CD14-positive monocyte (primary cell): ENCODE measurements at regions not wholly inside any gene's neighbourhood (a gene's known extent, or its start where the extent isn't known, plus 50 kb on each side); places are given as distances from the start of the nearest gene placed in this dataset.

Source experiments
- DNase-seq, 3 donors: peaks; one replicate each; pipeline ENCODE4 v3.0.0-alpha.2; 2011 to 2022
- H2AFZ ChIP-seq: 2 replicates; pipeline ENCODE4 v1.6.0; 2012; ENCODE audit warnings: mild to moderate bottlenecking, low read depth, low read length, inconsistent platforms; ENCODE audit not compliant: insufficient read depth, poor library complexity, severe bottlenecking
- H3K27ac ChIP-seq, 2 donors: 1 replicate in 1 of 2; 2 replicates in 1 of 2; pipeline ENCODE4 v1.5.1; 2012 to 2013; ENCODE audit warnings: low read length in 2 of 2, control low read depth in 1 of 2, inconsistent platforms in 1 of 2, low read depth in 1 of 2, mild to moderate bottlenecking in 1 of 2
- H3K27me3 ChIP-seq, 2 donors: one replicate each; pipeline versions ENCODE4 v1.6.0 to v1.6.1; 2011 to 2013; ENCODE audit warnings: low read length in 2 of 2; ENCODE audit not compliant: control insufficient read depth in 2 of 2, insufficient read depth in 2 of 2
- H3K36me3 ChIP-seq, 2 donors: replicated peaks in 1 of 2; 1 replicate in 1 of 2; 2 replicates in 1 of 2; pipeline versions ENCODE4 v1.5.1 to v1.6.1; 2012 to 2013; ENCODE audit warnings: low read length in 2 of 2, control low read depth in 1 of 2, inconsistent platforms in 1 of 2, mild to moderate bottlenecking in 1 of 2; ENCODE audit not compliant: insufficient read depth in 2 of 2, control insufficient read depth in 1 of 2
- H3K4me1 ChIP-seq, 2 donors: 1 replicate in 1 of 2; 2 replicates in 1 of 2; pipeline versions ENCODE4 v1.5.1 to v1.6.1; 2012 to 2013; ENCODE audit warnings: low read length in 2 of 2, control low read depth in 1 of 2, inconsistent platforms in 1 of 2, mild to moderate bottlenecking in 1 of 2, moderate library complexity in 1 of 2; ENCODE audit not compliant: insufficient read depth in 2 of 2, control insufficient read depth in 1 of 2
- H3K4me2 ChIP-seq: replicated peaks from 2 replicates; pipeline ENCODE3; 2012; ENCODE audit warnings: low read length, moderate library complexity, mild to moderate bottlenecking; ENCODE audit not compliant: poor library complexity, severe bottlenecking; ENCODE audit errors: extremely low read depth
- H3K4me3 ChIP-seq, 3 experiments: fragments of 200-600 bp in 1 of 3; sonication (generic) in 1 of 3; replicated peaks in 1 of 3; 1 replicate in 2 of 3; 2 replicates in 1 of 3; pipeline ENCODE4 v1.5.1; 2011 to 2013; ENCODE audit warnings: low read length in 3 of 3, mild to moderate bottlenecking in 3 of 3, control low read depth in 2 of 3, low read depth in 2 of 3, inconsistent platforms in 1 of 3, moderate library complexity in 1 of 3
- H3K79me2 ChIP-seq: 2 replicates; pipeline ENCODE4 v1.6.0; 2012; ENCODE audit warnings: mild to moderate bottlenecking, control low read depth, inconsistent platforms, low read length, moderate library complexity; ENCODE audit not compliant: insufficient read depth
- H3K9ac ChIP-seq: 2 replicates; pipeline ENCODE4 v1.6.0; 2017; ENCODE audit warnings: low read length, mild to moderate bottlenecking; ENCODE audit not compliant: insufficient read depth, poor library complexity, severe bottlenecking
- H3K9me3 ChIP-seq, 2 donors: replicated peaks in 1 of 2; 1 replicate in 1 of 2; 2 replicates in 1 of 2; pipeline versions ENCODE4 v1.5.1 to v1.6.1; 2012 to 2013; ENCODE audit warnings: low read length in 2 of 2, control low read depth in 1 of 2; ENCODE audit not compliant: control insufficient read depth in 1 of 2, insufficient read depth in 1 of 2
- H4K20me1 ChIP-seq: 2 replicates; pipeline ENCODE4 v1.6.0; 2012; ENCODE audit warnings: mild to moderate bottlenecking, low read length, control low read depth, moderate library complexity; ENCODE audit not compliant: insufficient read depth
- H3K27ac Mint-ChIP-seq, 7 donors: one replicate each; pipeline ENCODE4 v1.8.0; 2020; ENCODE audit warnings: mild to moderate bottlenecking in 7 of 7, mixed read lengths in 7 of 7, moderate library complexity in 6 of 7, inconsistent platforms in 2 of 7
- H3K27me3 Mint-ChIP-seq, 3 donors: one replicate each; pipeline ENCODE4 v1.8.0; 2021 to 2022; ENCODE audit warnings: low read depth in 3 of 3, mild to moderate bottlenecking in 3 of 3, mixed read lengths in 3 of 3, moderate library complexity in 3 of 3, inconsistent platforms in 1 of 3
- H3K36me3 Mint-ChIP-seq, 2 donors: one replicate each; pipeline ENCODE4 v1.8.0; 2020; ENCODE audit warnings: mixed read lengths in 2 of 2, inconsistent platforms in 1 of 2, mild to moderate bottlenecking in 1 of 2
- H3K4me1 Mint-ChIP-seq: one replicate; pipeline ENCODE4 v1.8.0; 2020; ENCODE audit warnings: mild to moderate bottlenecking, mixed read lengths
- H3K4me3 Mint-ChIP-seq, 2 donors: one replicate each; pipeline ENCODE4 v1.8.0; 2020; ENCODE audit warnings: mild to moderate bottlenecking in 2 of 2, mixed read lengths in 2 of 2, moderate library complexity in 1 of 2
- H3K9me3 Mint-ChIP-seq, 7 donors: one replicate each; pipeline ENCODE4 v1.8.0; 2020 to 2022; ENCODE audit warnings: mixed read lengths in 7 of 7, mild to moderate bottlenecking in 6 of 7, moderate library complexity in 6 of 7, inconsistent platforms in 2 of 7
- WGBS: methylation state at CpG from one replicate; pipeline ENCODE4 v1.1.5; 2013; ENCODE audit warnings: missing lambda C conversion rate; ENCODE audit not compliant: insufficient coverage; 5-methylcytosine and 5-hydroxymethylcytosine counted together
- intact Hi-C, 2 donors: fragments of 100-400 bp; cut with micrococcal nuclease; formaldehyde crosslinking; loops; one replicate each; pipeline versions ENCODE4 v1.15.0 to v1.15.1; 2023
- TF ChIP-seq, protein P1 (sequence below): fragments of 200-600 bp; IDR thresholded peaks from one replicate; pipeline ENCODE4 v1.8.0; 2022; ENCODE audit warnings: antibody characterized with exemption, mild to moderate bottlenecking

GRCh38 chr15:25092661-25093060 is 137.9 kb downstream of the SNRPN start:
- no peaks in the 10 kb centered on the region for H3K27me3 ChIP-seq
- H3K9me3 Mint-ChIP-seq = peaks cover 36 to 82% (median 69%) of the 10 kb centered on the region in 7 donors
- H3K4me3 Mint-ChIP-seq = no peak overlapping the region
- WGBS = no CpG with 5 or more reads among the region's 2 CpGs
- no peak overlapping the region for H3K9ac ChIP-seq
- H3K4me3 ChIP-seq = no peak overlapping the region
- no peaks in the 10 kb centered on the region for H4K20me1 ChIP-seq
- peaks cover 0 to 9% of the 10 kb centered on the region in 2 donors for H3K36me3 Mint-ChIP-seq
- DNase-seq = no peak
- no peak overlapping the region for H3K4me2 ChIP-seq
- H3K27me3 Mint-ChIP-seq = no peaks in the 10 kb centered on the region
- intact Hi-C loops = no loop called here
- H3K79me2 ChIP-seq = no peaks in the 10 kb centered on the region
- no peak overlapping the region for H2AFZ ChIP-seq
- no peaks in the 10 kb centered on the region for H3K4me1 ChIP-seq
- H3K27ac ChIP-seq = no peak overlapping the region
- peaks cover 76 to 91% of the 10 kb centered on the region in 2 donors for H3K9me3 ChIP-seq
- no peak overlapping the region for H3K27ac Mint-ChIP-seq
- H3K4me1 Mint-ChIP-seq = no peaks in the 10 kb centered on the region
- no peaks in the 10 kb centered on the region for H3K36me3 ChIP-seq
- TF ChIP-seq, protein P1, sequence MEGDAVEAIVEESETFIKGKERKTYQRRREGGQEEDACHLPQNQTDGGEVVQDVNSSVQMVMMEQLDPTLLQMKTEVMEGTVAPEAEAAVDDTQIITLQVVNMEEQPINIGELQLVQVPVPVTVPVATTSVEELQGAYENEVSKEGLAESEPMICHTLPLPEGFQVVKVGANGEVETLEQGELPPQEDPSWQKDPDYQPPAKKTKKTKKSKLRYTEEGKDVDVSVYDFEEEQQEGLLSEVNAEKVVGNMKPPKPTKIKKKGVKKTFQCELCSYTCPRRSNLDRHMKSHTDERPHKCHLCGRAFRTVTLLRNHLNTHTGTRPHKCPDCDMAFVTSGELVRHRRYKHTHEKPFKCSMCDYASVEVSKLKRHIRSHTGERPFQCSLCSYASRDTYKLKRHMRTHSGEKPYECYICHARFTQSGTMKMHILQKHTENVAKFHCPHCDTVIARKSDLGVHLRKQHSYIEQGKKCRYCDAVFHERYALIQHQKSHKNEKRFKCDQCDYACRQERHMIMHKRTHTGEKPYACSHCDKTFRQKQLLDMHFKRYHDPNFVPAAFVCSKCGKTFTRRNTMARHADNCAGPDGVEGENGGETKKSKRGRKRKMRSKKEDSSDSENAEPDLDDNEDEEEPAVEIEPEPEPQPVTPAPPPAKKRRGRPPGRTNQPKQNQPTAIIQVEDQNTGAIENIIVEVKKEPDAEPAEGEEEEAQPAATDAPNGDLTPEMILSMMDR = no peak

- Histone ChIP-seq H3K9ac (no peak overlapping the region), H2AFZ (no peak overlapping the region), H3K79me2 (no peaks in the 10 kb centered on the region), H3K9me3 (peaks cover 68 to 86% of the 10 kb centered on the region in 2 donors), H3K4me2 (no peak overlapping the region), H3K27ac (no peak overlapping the region), H3K36me3 (no peaks in the 10 kb centered on the region), H3K4me3 (no peak overlapping the region), H4K20me1 (no peaks in the 10 kb centered on the region), H3K4me1 (no peaks in the 10 kb centered on the region), H3K27me3 (no peaks in the 10 kb centered on the region)
- intact Hi-C loops = no loop called here
- Mint-ChIP-seq H3K9me3 (peaks cover 29 to 73% (median 64%) of the 10 kb centered on the region in 7 donors), H3K36me3 (peaks cover 0 to 9% of the 10 kb centered on the region in 2 donors), H3K4me3 (no peak overlapping the region), H3K27me3 (no peaks in the 10 kb centered on the region), H3K27ac (no peak overlapping the region), H3K4me1 (no peaks in the 10 kb centered on the region)
- TF ChIP-seq, protein P1 = no peak
- 100% methylated on average over 1 of the region's 4 CpGs for WGBS
- DNase-seq = no peak
Measured at GRCh38 chr15:25093455-25094029, 138.8 kb downstream of the SNRPN start.
